C4-2B (cell line): ENCODE measurements at regions not wholly inside any gene's neighbourhood (a gene's known extent, or its start where the extent isn't known, plus 50 kb on each side); places are given as distances from the start of the nearest gene placed in this dataset.

Source experiments
- CTCF ChIP-seq: fragments of 450-650 bp; conservative IDR thresholded peaks from 2 replicates; pipeline ENCODE4 v1.5.1; 2017; ENCODE audit warnings: mild to moderate bottlenecking
- ZFX ChIP-seq: fragments of 450-650 bp; IDR thresholded peaks from 2 replicates; pipeline ENCODE4 v1.6.1; 2017

GRCh38 chrX:129316461-129316860, 206.8 kb downstream of the SMARCA1 start:
- TF ChIP-seq CTCF (no peak), ZFX (no peak)
